ENCODE measurements at regions not wholly inside any gene's neighbourhood (a gene's known extent, or its start where the extent isn't known, plus 50 kb on each side); places are given as distances from the start of the nearest gene placed in this dataset.

DNA sequence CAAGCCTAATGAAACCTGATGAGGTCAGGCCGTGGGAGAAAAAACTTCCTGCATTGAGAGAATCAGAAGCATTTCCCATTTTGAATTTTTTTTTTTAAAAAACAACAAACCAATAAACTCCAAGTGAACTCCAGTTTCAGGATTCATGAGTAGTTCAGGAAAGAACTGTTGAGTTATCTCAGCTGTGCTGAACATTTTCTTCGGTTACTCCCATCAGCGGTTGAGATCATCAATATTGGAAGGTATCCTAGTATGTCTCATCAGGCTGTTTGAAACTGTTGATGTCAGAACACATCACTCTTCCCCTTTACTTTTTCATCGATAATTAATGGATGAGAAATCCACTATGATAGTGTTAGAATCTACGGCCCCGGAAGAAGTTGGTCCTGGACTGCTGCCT lies 82.4 kb upstream of the ADGRG2 start:
- H3K36me3 ChIP-seq (ENCODE audit: control insufficient read depth, insufficient read depth, low read length) = no peaks in the 10 kb centered on the region
- CTCF ChIA-PET = no interaction called here
- H3K27ac ChIP-seq (ENCODE audit: low read length) = no peak overlapping the region
- POLR2A ChIA-PET = no interaction called here
- no peaks in the 10 kb centered on the region for H3K27me3 ChIP-seq (ENCODE audit: control insufficient read depth, insufficient read depth, low read length)
- no TSS peak for BruUV-seq (replicated peaks)
- DNase-seq (ENCODE audit: low read depth, low spot score) (no peak), ATAC-seq (no peak)
- TF ChIP-seq POLR2AphosphoS5 (IDR thresholded peaks at IDR 0.05; ENCODE audit: low read depth, low read length) = no peak
- no peak for TF ChIP-seq SIN3A (IDR thresholded peaks at IDR 0.05; ENCODE audit: borderline replicate concordance, insufficient read depth, low read depth, low read length)
- TF ChIP-seq, protein P1, sequence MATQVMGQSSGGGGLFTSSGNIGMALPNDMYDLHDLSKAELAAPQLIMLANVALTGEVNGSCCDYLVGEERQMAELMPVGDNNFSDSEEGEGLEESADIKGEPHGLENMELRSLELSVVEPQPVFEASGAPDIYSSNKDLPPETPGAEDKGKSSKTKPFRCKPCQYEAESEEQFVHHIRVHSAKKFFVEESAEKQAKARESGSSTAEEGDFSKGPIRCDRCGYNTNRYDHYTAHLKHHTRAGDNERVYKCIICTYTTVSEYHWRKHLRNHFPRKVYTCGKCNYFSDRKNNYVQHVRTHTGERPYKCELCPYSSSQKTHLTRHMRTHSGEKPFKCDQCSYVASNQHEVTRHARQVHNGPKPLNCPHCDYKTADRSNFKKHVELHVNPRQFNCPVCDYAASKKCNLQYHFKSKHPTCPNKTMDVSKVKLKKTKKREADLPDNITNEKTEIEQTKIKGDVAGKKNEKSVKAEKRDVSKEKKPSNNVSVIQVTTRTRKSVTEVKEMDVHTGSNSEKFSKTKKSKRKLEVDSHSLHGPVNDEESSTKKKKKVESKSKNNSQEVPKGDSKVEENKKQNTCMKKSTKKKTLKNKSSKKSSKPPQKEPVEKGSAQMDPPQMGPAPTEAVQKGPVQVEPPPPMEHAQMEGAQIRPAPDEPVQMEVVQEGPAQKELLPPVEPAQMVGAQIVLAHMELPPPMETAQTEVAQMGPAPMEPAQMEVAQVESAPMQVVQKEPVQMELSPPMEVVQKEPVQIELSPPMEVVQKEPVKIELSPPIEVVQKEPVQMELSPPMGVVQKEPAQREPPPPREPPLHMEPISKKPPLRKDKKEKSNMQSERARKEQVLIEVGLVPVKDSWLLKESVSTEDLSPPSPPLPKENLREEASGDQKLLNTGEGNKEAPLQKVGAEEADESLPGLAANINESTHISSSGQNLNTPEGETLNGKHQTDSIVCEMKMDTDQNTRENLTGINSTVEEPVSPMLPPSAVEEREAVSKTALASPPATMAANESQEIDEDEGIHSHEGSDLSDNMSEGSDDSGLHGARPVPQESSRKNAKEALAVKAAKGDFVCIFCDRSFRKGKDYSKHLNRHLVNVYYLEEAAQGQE (IDR thresholded peaks at IDR 0.05; ENCODE audit: insufficient read depth in 1 of 2, low read depth in 2 of 2, low read length in 1 of 2) = no peak
- TF ChIP-seq, protein P2, sequence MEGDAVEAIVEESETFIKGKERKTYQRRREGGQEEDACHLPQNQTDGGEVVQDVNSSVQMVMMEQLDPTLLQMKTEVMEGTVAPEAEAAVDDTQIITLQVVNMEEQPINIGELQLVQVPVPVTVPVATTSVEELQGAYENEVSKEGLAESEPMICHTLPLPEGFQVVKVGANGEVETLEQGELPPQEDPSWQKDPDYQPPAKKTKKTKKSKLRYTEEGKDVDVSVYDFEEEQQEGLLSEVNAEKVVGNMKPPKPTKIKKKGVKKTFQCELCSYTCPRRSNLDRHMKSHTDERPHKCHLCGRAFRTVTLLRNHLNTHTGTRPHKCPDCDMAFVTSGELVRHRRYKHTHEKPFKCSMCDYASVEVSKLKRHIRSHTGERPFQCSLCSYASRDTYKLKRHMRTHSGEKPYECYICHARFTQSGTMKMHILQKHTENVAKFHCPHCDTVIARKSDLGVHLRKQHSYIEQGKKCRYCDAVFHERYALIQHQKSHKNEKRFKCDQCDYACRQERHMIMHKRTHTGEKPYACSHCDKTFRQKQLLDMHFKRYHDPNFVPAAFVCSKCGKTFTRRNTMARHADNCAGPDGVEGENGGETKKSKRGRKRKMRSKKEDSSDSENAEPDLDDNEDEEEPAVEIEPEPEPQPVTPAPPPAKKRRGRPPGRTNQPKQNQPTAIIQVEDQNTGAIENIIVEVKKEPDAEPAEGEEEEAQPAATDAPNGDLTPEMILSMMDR (IDR thresholded peaks at IDR 0.05) = no peak
- no peak for TF ChIP-seq TCF7L2 (IDR thresholded peaks at IDR 0.05; ENCODE audit: low read depth, low read length)
- no peaks in the 10 kb centered on the region for H3K4me1 ChIP-seq (ENCODE audit: control insufficient read depth, insufficient read depth, low read length)
- intact Hi-C loops (cut with micrococcal nuclease; ENCODE audit: unreplicated experiment) = no loop called here
- no peak overlapping the region for H3K4me3 ChIP-seq (ENCODE audit: low read depth in 2 of 2, low read length in 2 of 2)
- H3K9me3 ChIP-seq (ENCODE audit: control insufficient read depth, insufficient read depth, low read depth, low read length) = no peaks in the 10 kb centered on the region
- in situ Hi-C loops (cut with HindIII; ENCODE audit: low pct_unique_long_range_greater_than_20kb, low sequenced_read_pairs) = no loop called here

DNA sequence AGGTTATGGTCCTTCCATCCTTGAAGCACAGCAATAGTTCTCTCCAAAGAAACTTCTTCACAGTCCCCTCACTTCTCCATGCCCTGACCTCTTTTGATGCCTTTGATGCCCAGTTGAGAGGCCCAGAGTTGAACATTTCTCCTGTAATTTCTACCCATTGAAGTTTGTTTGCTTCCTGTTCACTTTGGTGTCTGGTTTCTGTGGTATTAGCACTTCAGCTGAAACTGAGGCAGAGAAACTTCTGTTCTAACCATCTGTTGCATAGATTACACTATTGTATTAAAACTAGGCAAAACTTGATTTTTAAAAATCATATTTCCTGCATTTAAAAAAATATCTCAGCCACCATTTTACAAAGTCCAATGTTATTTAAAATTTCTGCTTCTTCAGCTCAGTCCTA lies 89.8 kb upstream of the ADGRG2 start:
- in situ Hi-C loops (cut with HindIII; ENCODE audit: low pct_unique_long_range_greater_than_20kb, low sequenced_read_pairs) = no loop called here
- no TSS peak for BruUV-seq (replicated peaks)

More for the DNA sequence above, 89.8 kb upstream of the ADGRG2 start:
- CTCF ChIA-PET = interaction anchor here (0.6 kb wide), 1 partner anchor 14 kb away, joined by 3 read pairs; no protein-coding TSS in a partner anchor
- no peaks in the 10 kb centered on the region for H3K4me1 ChIP-seq (ENCODE audit: control insufficient read depth, insufficient read depth, low read length)
- POLR2A ChIA-PET = no interaction called here
- no peak for DNase-seq (ENCODE audit: low read depth, low spot score)
- H3K27me3 ChIP-seq (ENCODE audit: control insufficient read depth, insufficient read depth, low read length) = no peaks in the 10 kb centered on the region
- no peak for ATAC-seq
- H3K9me3 ChIP-seq (ENCODE audit: control insufficient read depth, insufficient read depth, low read depth, low read length) = no peaks in the 10 kb centered on the region
- H3K27ac ChIP-seq (ENCODE audit: low read length) = no peak overlapping the region
- H3K4me3 ChIP-seq (ENCODE audit: low read depth in 2 of 2, low read length in 2 of 2) = no peak overlapping the region
- no peaks in the 10 kb centered on the region for H3K36me3 ChIP-seq (ENCODE audit: control insufficient read depth, insufficient read depth, low read length)
- TF ChIP-seq TCF7L2 (IDR thresholded peaks at IDR 0.05; ENCODE audit: low read depth, low read length) = no peak
- TF ChIP-seq POLR2AphosphoS5 (IDR thresholded peaks at IDR 0.05; ENCODE audit: low read depth, low read length) = no peak
- TF ChIP-seq, protein P2 (IDR thresholded peaks at IDR 0.05) = no peak
- TF ChIP-seq SIN3A (IDR thresholded peaks at IDR 0.05; ENCODE audit: borderline replicate concordance, insufficient read depth, low read depth, low read length) = no peak
- TF ChIP-seq, protein P1 (IDR thresholded peaks at IDR 0.05; ENCODE audit: insufficient read depth in 1 of 2, low read depth in 2 of 2, low read length in 1 of 2) = no peak
- intact Hi-C loops (cut with micrococcal nuclease; ENCODE audit: unreplicated experiment) = no loop called here

Data from Panc1 (cell line).